H9 (cell line): ENCODE measurements at regions not wholly inside any gene's neighbourhood (a gene's known extent, or its start where the extent isn't known, plus 50 kb on each side); places are given as distances from the start of the nearest gene placed in this dataset.

ENCODE experiments used
- DNase-seq: peaks from one replicate; pipeline ENCODE4 v3.0.0-alpha.2; 2017
- H2AFZ ChIP-seq: one replicate; pipeline ENCODE4 v1.6.1; 2013; ENCODE audit warnings: mild to moderate bottlenecking, low read length, control low read depth, moderate library complexity
- H2AK5ac ChIP-seq: 2 replicates; pipeline ENCODE4 v1.6.1; 2013; ENCODE audit warnings: low read length, control low read depth, mixed read lengths; ENCODE audit not compliant: insufficient read length
- H2BK120ac ChIP-seq: one replicate; pipeline ENCODE4 v1.6.1; 2013; ENCODE audit warnings: low read depth, mild to moderate bottlenecking, low read length, control low read depth, inconsistent platforms; ENCODE audit not compliant: poor library complexity, severe bottlenecking
- H2BK12ac ChIP-seq: 2 replicates; pipeline ENCODE4 v1.6.1; 2013; ENCODE audit warnings: low read length, control low read depth, mixed read lengths, low read depth; ENCODE audit not compliant: insufficient read length
- H2BK15ac ChIP-seq: 2 replicates; pipeline ENCODE4 v1.6.1; 2013; ENCODE audit warnings: low read depth, low read length, control low read depth
- H2BK20ac ChIP-seq: one replicate; pipeline ENCODE4 v1.6.1; 2013; ENCODE audit warnings: low read depth, mild to moderate bottlenecking, low read length, control low read depth, inconsistent platforms; ENCODE audit not compliant: poor library complexity, severe bottlenecking
- H2BK5ac ChIP-seq: 2 replicates; pipeline ENCODE4 v1.6.1; 2013; ENCODE audit warnings: low read length, control low read depth, mixed read lengths; ENCODE audit not compliant: insufficient read length
- H3K14ac ChIP-seq: 2 replicates; pipeline ENCODE4 v1.6.1; 2013; ENCODE audit warnings: low read length, control low read depth; ENCODE audit not compliant: insufficient read depth
- H3K18ac ChIP-seq: 2 replicates; pipeline ENCODE4 v1.6.1; 2013; ENCODE audit warnings: low read depth, mild to moderate bottlenecking, mixed read lengths, low read length, control low read depth; ENCODE audit not compliant: insufficient read length
- H3K23ac ChIP-seq: 2 replicates; pipeline ENCODE4 v1.6.1; 2013; ENCODE audit warnings: low read length, control low read depth, mixed read lengths, low read depth; ENCODE audit not compliant: insufficient read length
- H3K23me2 ChIP-seq: 2 replicates; pipeline ENCODE4 v1.6.1; 2013; ENCODE audit warnings: low read depth, mild to moderate bottlenecking, mixed read lengths, low read length, control low read depth; ENCODE audit not compliant: insufficient read length, poor library complexity, severe bottlenecking
- H3K27ac ChIP-seq: 2 replicates; pipeline ENCODE4 v1.5.1; 2013; ENCODE audit warnings: low read length, control low read depth, mixed read lengths, low read depth; ENCODE audit not compliant: insufficient read length
- H3K27me3 ChIP-seq: 2 replicates; pipeline ENCODE4 v1.6.1; 2013; ENCODE audit warnings: low read length, control low read depth, inconsistent platforms; ENCODE audit not compliant: insufficient read depth
- H3K4ac ChIP-seq: 2 replicates; pipeline ENCODE4 v1.6.1; 2013; ENCODE audit warnings: low read depth, mild to moderate bottlenecking, control low read depth, inconsistent platforms, low read length, moderate library complexity
- H3K4me1 ChIP-seq: 2 replicates; pipeline ENCODE4 v1.6.1; 2013; ENCODE audit warnings: low read length, control low read depth, inconsistent platforms; ENCODE audit not compliant: insufficient read depth
- H3K4me2 ChIP-seq: 2 replicates; pipeline ENCODE4 v1.6.1; 2013; ENCODE audit warnings: low read length, control low read depth, mixed read lengths; ENCODE audit not compliant: insufficient read length, insufficient read depth
- H3K56ac ChIP-seq: 2 replicates; pipeline ENCODE4 v1.6.1; 2013; ENCODE audit warnings: low read depth, mild to moderate bottlenecking, mixed read lengths, low read length, control low read depth; ENCODE audit not compliant: insufficient read length
- H3K79me1 ChIP-seq: 2 replicates; pipeline ENCODE4 v1.6.1; 2013; ENCODE audit warnings: low read depth, mild to moderate bottlenecking, moderate library complexity, low read length, control low read depth, inconsistent platforms; ENCODE audit not compliant: insufficient read depth, poor library complexity, severe bottlenecking
- H3K79me2 ChIP-seq: 2 replicates; pipeline ENCODE4 v1.6.1; 2013; ENCODE audit warnings: low read length, control low read depth, inconsistent platforms; ENCODE audit not compliant: insufficient read depth
- H3K9ac ChIP-seq: 2 replicates; pipeline ENCODE4 v1.6.1; 2013; ENCODE audit warnings: low read length, control low read depth, mixed read lengths; ENCODE audit not compliant: insufficient read length; ENCODE audit errors: extremely low read depth
- H3K9me3 ChIP-seq: one replicate; pipeline ENCODE4 v1.6.1; 2013; ENCODE audit warnings: low read depth, low read length, inconsistent platforms; ENCODE audit not compliant: control insufficient read depth
- H3T11ph ChIP-seq: one replicate; pipeline ENCODE4 v1.6.1; 2013; ENCODE audit warnings: mild to moderate bottlenecking, low read length, control low read depth, inconsistent platforms
- H4K20me1 ChIP-seq: one replicate; pipeline ENCODE4 v1.6.1; 2013; ENCODE audit not compliant: control insufficient read depth, insufficient read length, insufficient read depth
- H4K5ac ChIP-seq: 2 replicates; pipeline ENCODE4 v1.6.1; 2013; ENCODE audit warnings: low read depth, mild to moderate bottlenecking, mixed read lengths, low read length, control low read depth; ENCODE audit not compliant: insufficient read length
- H4K8ac ChIP-seq: replicated peaks from 2 replicates; pipeline ENCODE4 v1.6.1; 2013; ENCODE audit warnings: low read length, control low read depth, mixed read lengths, low read depth; ENCODE audit not compliant: insufficient read length
- H4K91ac ChIP-seq: 2 replicates; pipeline ENCODE4 v1.6.1; 2013; ENCODE audit warnings: low read depth, mild to moderate bottlenecking, moderate library complexity, mixed read lengths, low read length, control low read depth; ENCODE audit not compliant: insufficient read length
- H3K27ac Mint-ChIP-seq, 3 experiments: 2 replicates in 2 of 3; 3 replicates in 1 of 3; pipeline ENCODE4 v1.8.0; 2020 to 2021; ENCODE audit warnings: mixed read lengths in 3 of 3, mild to moderate bottlenecking in 1 of 3, moderate library complexity in 1 of 3
- H3K27me3 Mint-ChIP-seq: 2 replicates; pipeline ENCODE4 v1.8.0; 2021; ENCODE audit warnings: low read depth, mild to moderate bottlenecking, moderate library complexity, mixed read lengths
- H3K36me3 Mint-ChIP-seq, 3 experiments: 2 replicates in 2 of 3; 3 replicates in 1 of 3; pipeline ENCODE4 v1.8.0; 2020 to 2021; ENCODE audit warnings: low read depth in 3 of 3, mixed read lengths in 3 of 3; ENCODE audit not compliant: insufficient read depth in 1 of 3
- H3K4me1 Mint-ChIP-seq, 2 experiments: 2 replicates each; pipeline ENCODE4 v1.8.0; 2020; ENCODE audit warnings: mixed read lengths in 2 of 2
- H3K4me3 Mint-ChIP-seq, 2 experiments: 2 replicates in 1 of 2; 3 replicates in 1 of 2; pipeline ENCODE4 v1.8.0; 2020 to 2021; ENCODE audit warnings: mild to moderate bottlenecking in 2 of 2, mixed read lengths in 2 of 2, moderate library complexity in 1 of 2
- H3K9me3 Mint-ChIP-seq, 2 experiments: 2 replicates in 1 of 2; 3 replicates in 1 of 2; pipeline ENCODE4 v1.8.0; 2020; ENCODE audit warnings: mild to moderate bottlenecking in 2 of 2, mixed read lengths in 2 of 2, moderate library complexity in 1 of 2
- WGBS: extraction: QIAGEN DNeasy Blood & Tissue Kit; methylation state at CpG from one replicate; pipeline ENCODE4 v1.1.7; 2013; ENCODE audit warnings: missing lambda C conversion rate, low lambda C conversion rate, mixed read lengths; ENCODE audit not compliant: insufficient read length; ENCODE audit errors: extremely low coverage; 5-methylcytosine and 5-hydroxymethylcytosine counted together
- TF ChIP-seq, protein P1 (sequence below): fragments of 200-600 bp; sonication (generic); conservative IDR thresholded peaks from 3 replicates; pipeline ENCODE4 v1.8.0; 2021; ENCODE audit warnings: antibody characterized with exemption, mild to moderate bottlenecking

DNA sequence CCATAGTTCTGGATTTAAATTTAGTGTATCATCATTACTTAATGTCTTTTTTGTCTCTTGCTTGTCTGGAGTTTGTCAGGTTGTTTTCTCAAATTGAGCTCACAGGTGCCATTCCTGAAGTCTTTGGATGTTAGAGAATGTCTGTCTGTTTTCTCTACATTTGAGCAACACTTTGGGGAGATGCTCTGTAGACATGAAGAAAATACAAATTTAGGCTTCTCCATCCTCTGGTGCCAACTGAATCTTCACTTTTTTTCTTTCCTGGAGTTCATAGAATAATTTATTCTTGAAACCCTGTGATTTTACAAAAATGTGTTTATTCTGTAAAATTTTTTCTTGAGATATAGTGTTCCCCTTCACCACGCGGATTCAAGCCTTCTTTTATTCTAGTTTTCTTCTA is 256.4 kb upstream of the HDAC4 start:
- Histone ChIP-seq H3K23ac (no peak overlapping the region), H2BK20ac (no peak overlapping the region), H3K4me2 (no peak overlapping the region), H3K23me2 (peaks cover 3% of the 10 kb centered on the region), H2BK120ac (no peak overlapping the region), H3K79me1 (no peaks in the 10 kb centered on the region), H2AK5ac (no peak overlapping the region), H2BK5ac (no peak overlapping the region), H2BK12ac (no peak overlapping the region), H2AFZ (no peak overlapping the region), H4K8ac (no peak overlapping the region), H2BK15ac (no peak overlapping the region), H3K18ac (no peak overlapping the region), H3K9me3 (no peaks in the 10 kb centered on the region), H3K9ac (no peak overlapping the region), H3K27me3 (no peaks in the 10 kb centered on the region), H4K91ac (no peak overlapping the region), H3T11ph (no peak overlapping the region), H4K5ac (no peak overlapping the region), H3K4me1 (no peaks in the 10 kb centered on the region), H3K27ac (no peak overlapping the region), H3K4ac (no peak overlapping the region), H3K56ac (no peak overlapping the region), H3K14ac (no peak overlapping the region), H4K20me1 (no peaks in the 10 kb centered on the region), H3K79me2 (no peaks in the 10 kb centered on the region)
- peaks cover 13% of the 10 kb centered on the region for H3K27me3 Mint-ChIP-seq
- H3K4me3 Mint-ChIP-seq, result no peak overlapping the region
- no peaks in the 10 kb centered on the region for H3K36me3 Mint-ChIP-seq
- no peak for DNase-seq
- no CpG with 5 or more reads among the region's 2 CpGs for WGBS
- no peak overlapping the region for H3K27ac Mint-ChIP-seq
- TF ChIP-seq, protein P1, sequence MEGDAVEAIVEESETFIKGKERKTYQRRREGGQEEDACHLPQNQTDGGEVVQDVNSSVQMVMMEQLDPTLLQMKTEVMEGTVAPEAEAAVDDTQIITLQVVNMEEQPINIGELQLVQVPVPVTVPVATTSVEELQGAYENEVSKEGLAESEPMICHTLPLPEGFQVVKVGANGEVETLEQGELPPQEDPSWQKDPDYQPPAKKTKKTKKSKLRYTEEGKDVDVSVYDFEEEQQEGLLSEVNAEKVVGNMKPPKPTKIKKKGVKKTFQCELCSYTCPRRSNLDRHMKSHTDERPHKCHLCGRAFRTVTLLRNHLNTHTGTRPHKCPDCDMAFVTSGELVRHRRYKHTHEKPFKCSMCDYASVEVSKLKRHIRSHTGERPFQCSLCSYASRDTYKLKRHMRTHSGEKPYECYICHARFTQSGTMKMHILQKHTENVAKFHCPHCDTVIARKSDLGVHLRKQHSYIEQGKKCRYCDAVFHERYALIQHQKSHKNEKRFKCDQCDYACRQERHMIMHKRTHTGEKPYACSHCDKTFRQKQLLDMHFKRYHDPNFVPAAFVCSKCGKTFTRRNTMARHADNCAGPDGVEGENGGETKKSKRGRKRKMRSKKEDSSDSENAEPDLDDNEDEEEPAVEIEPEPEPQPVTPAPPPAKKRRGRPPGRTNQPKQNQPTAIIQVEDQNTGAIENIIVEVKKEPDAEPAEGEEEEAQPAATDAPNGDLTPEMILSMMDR, result no peak
- H3K9me3 Mint-ChIP-seq, result no peaks in the 10 kb centered on the region; a peak in 1 of 5 replicates
- peaks cover 14 to 18% of the 10 kb centered on the region in 2 experiments for H3K4me1 Mint-ChIP-seq
